HG02610 (cell line): ENCODE measurements at regions not wholly inside any gene's neighbourhood (a gene's known extent, or its start where the extent isn't known, plus 50 kb on each side); places are given as distances from the start of the nearest gene placed in this dataset.

Experiments
- ATAC-seq: cut with Tn5 transposase; IDR thresholded peaks from one replicate; pipeline ENCODE4 v1.9.1; 2021; ENCODE audit warnings: mild to moderate bottlenecking, moderate library complexity; ENCODE audit not compliant: unreplicated experiment

DNA sequence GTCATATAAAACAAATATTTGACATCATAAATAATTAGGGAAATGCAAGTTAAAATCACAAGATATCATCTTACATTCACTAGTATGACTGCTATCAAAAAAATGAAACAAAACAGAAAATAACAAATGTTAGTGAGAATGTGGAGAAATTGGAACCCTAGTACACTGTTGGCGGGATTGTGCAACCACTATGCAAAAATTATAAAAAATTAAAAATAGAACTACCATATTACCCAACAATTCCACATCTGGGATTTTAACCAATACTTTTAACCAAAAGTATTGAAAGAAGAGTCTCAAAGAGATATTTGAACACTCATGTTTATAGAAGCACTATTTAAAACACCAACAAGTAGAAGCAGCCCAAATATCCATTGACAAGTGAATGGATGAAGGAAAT is 797.2 kb upstream of the ADAMTS5 start:
- no peak for ATAC-seq

DNA sequence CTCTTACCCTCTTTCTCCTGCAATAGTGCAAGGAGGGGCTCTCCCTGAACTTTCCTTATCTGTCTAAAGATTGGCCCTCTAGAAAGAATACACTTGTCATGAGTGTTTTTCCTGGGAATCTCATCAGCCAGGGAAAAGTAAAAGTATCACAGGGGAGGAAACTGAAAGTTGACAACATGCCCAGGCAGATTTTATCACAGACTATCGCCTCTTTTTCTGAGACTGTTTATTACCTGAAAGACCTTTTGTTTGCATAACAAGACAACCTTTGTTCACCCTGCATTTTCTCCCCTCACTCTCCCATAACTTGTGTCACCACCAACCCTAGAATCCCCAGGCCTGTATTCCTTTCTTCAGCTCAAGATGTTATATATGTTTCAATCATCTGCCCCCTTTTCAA is 794.7 kb upstream of the ADAMTS5 start:
- no peak for ATAC-seq

DNA sequence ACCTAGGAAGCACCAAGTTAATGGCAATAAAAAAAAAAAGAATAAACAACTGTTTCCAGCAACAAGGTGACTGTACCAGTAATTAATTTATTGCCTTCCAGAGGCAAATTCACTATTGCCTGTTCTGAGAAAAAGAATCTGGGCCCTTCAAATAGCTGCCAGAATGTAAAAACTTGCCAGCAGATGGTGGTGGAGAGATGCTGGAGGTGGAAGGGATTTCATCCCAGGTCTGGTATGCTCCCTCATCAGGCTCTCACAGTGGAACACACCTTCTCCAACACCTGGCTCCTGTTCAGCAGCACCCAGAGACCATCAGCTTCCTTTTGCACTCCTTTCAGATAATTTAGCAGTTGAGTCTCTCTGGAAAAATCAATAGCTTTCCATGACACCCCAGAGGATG is 792.9 kb upstream of the ADAMTS5 start:
- ATAC-seq, result no peak

DNA sequence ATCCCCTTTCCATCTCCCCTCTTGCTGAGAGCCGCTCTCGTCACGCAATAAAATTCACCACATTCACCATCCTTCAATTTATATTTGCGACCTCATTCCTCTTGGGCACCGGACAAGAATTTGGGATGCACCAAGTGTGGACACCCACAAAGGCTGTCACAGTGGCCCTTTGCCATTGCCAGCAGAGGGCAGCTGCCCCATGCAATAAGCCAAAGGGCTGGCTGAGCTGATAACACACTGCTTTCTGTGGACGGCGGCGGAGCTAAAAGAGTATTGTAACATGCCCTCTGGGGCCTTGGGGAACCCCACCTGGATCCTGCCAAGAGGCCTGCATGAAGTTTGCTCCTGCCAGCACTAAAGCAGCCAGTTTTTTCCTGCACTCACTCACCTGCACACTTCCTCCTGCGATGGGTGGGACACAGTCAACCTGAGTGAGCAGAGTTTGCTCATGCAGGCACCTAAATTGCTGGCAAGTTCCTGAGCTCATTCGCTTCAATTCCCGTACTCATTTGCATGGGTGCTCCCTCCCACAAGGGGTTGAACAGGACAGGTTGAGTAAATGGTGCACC is 792.3 kb upstream of the ADAMTS5 start:
- ATAC-seq, result no peak

DNA sequence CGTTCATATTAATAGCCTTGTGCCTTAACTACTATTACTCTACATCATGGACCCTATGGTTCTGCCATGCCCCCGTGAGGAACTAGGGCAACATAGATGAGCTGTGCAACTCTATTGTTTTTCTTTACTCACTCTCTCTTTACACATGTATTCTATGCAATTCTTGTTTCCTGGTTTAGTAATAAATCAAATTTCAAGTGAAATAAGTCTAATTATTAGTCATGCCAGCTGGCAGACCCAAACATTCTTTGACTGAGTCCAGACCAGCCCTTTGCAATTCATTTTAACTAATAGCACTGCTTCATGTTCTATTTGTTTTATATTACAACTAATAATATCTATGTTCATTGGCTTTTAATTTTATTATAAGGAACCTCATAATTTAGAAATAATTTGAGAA is 789.3 kb upstream of the ADAMTS5 start:
- no peak for ATAC-seq

DNA sequence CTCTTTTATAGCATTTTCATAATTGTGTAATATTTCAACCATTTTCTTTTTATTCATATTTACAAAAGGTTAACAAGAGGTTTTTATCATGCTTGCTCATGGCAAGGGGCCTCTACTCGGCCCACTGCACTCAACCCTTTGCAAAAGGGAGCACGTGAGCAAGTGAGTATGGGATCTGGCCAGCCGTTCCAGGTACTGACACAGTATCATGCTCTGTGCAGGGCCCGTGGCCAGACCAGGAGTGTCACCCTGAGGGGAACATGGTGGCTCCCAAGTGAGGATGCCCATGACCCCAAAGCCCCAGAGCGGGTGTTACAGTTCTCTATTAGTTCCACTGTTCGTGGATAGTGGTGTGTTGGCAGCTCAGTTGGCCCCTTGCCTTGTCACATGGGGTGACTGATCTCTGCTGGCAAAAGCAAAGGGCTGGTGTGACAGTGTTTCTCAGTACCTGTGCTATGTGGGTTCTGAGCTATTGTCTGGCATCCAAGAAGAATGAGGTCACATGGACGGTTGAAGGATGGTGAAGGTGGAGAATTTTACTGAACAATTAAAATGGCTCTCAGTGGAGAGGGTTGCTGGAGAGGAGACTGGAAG is 777.2 kb upstream of the ADAMTS5 start:
- ATAC-seq, result no peak

DNA sequence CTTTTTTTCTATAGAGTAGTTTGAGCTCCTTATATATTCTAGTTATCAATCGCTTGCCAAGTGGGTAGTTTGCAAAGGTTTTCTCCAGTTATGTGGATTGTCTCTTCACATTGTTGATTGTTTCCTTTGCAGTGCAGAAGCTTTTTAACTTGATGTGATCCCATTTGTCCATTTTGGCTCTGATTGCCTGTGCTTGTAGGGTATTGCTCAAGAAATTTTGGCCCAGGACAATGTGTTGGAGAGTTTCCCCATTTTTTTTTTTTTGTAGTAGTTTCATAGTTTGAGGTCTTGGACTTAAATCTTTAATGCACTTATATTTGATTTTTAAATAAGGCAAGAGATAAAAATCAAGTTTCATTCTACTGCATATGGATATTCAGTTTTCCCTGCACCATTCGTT is 774.8 kb upstream of the ADAMTS5 start:
- no peak for ATAC-seq

DNA sequence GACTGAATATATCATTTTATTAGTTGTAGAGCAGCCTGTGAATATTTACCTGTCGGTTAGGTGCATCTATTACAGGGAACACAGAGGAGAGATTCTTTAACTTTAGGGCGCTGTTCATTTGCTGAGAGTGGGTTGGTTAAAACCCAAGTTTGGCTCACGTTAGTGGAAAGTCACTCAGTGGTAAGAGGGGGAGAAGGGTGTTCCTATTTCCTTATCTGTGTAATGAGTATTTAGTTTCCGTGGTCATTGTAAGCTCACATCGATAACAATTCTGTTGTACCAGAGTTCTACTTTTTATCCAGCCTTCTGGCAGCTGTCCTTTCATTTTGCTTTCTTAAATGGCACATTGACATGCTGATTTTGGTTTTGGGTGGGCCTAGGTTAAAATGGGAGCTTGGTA is 773.2 kb upstream of the ADAMTS5 start:
- ATAC-seq, result no peak

DNA sequence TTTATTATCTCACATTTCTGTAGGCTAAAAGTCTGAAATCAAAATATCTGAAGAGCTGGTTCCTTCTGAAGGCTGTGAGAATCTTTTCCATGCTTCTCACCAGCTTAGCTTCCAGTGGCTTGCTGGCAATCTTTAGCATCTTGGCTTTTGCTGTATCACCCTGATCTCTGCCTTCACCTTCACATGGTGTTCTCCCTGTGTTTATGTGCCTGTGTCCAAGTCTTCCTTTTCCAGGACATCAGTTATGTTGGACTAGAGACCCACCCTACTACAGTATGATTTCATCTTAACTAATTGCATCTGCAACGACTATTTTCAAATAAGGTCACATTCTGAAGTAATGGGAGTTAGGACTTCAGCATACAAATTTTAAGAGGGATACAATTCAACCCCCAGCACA is 772.3 kb upstream of the ADAMTS5 start:
- ATAC-seq, result no peak

DNA sequence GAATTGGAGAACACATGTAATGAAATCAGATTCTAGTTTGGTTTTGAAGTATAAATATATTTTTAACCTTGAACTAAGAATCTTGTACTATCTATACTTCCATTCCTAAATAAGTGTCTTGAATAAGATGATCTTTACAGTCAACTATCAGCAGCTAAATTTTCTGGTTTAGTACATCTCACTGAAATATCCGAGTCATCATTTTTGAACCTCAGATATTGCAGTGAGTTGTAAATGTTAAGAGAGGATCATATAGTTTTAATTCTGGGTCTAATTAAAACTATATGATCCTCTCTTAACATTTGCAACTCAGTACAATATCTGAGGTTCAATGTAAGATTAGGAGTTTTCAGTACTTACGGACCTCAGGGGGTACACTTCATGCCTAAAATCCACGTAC is 768.8 kb upstream of the ADAMTS5 start:
- ATAC-seq, result no peak

DNA sequence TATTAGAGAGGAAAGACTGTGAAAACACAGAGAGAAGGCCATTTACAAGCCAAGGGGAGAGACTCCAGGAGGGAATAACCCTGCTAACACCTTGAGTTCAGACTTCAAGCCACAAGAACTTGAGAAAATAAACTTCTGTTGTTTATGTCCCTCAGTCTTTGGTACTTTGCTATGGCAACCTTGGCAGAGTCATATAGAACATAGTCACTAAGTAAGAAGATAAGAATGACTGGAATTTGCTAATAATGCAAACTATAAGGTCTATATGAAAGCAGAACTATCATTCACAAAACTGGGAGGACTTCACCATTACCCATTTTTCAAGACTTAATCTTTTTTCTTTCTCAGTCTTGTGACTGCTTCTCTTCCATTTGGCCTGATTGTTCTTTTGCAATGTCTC is 767.3 kb upstream of the ADAMTS5 start:
- ATAC-seq, result no peak

DNA sequence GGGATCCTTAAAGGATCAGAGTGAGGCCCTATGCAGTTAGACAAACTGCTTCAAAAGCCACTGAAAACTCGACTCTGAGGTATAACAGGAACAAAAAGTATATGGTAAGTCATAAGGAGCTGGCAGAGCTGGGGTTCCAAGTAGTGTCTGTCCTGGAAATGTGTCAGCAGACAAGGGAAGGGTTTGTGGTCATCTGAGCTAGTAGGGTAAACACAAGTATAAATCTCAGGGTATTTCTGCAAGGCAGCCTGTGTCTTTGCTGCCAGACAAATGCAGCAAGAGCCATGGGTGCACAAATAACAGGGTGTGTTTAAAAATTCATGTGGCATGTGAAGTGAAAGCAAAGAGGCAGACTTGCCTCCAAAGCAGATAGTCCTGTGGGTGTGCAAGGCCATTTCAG is 759.0 kb upstream of the ADAMTS5 start:
- no peak for ATAC-seq

DNA sequence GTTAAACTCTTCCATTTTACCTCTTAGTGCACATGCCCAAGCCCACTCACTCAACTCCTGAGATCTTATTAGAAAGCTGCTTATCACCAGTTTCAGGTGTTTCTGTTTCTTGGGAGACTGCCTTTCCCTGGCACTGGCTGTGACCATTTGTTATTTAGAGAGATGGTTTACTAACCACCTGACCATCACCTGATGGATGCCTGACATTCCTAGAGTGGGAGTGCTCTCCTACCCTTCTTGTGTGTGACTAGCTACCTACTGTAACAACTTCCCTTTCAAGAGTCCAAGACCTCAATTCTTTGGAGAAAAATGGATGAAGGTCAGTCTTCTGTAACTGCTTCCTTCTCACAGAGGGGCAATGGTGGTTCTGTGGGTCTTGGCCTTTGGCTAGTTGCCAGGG is 755.2 kb upstream of the ADAMTS5 start:
- no peak for ATAC-seq

DNA sequence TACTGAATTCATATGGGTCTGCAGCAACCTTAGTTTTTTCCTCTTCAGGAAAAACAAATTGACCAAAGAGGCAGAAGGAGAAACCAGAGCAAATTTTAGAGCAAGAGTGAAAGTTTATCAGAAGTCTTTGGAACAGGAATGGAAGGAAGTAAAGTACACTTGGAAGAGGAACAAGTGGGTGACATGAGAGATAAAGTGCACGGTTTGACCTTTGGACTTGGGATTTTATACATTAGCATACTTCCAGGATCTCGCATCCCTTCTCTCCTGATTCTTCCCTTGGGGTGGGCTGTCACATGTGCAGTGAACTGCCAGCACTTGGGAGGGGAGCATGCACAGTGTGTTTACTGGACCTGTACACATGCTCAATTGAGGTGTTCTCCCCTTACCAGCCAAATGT is 754.8 kb upstream of the ADAMTS5 start:
- ATAC-seq, result no peak

DNA sequence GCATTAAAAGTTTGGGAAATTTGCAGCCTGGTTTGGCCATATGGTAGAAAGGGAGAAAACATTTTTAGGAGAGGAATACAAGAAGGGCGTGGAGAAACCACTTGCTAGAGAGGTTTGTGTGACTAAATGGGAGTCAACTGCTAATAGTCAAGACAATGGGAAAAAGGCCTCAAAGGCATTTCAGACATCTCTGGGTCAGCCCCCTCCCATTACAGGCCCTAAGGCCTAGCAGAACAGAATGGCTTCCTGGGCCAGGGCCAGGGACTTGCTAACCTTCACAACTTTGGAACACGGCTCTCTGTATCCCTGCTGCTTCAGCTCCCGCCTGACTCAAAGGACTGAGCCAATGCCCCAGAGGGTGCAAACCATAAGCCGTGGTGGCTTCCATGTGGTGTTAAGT is 752.3 kb upstream of the ADAMTS5 start:
- no peak for ATAC-seq

DNA sequence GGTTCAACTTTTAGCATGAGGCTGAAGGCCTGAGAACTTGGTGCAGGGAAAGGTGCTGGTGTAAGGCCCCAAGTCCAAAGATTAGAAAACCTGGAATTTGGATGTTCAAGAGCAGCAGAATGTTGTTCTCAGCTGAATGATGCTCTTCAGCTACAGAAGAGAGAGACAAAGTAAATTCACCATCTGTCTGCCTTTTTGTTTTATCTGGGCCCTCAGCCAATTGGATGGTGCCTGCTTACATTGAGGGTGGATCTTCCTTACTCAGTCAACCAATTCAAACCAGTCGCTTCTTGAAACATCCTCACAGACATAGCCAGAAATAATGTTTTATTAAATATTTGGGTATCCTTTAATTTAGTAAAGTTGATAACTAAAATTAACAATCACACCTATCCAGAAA is 748.2 kb upstream of the ADAMTS5 start:
- no peak for ATAC-seq

DNA sequence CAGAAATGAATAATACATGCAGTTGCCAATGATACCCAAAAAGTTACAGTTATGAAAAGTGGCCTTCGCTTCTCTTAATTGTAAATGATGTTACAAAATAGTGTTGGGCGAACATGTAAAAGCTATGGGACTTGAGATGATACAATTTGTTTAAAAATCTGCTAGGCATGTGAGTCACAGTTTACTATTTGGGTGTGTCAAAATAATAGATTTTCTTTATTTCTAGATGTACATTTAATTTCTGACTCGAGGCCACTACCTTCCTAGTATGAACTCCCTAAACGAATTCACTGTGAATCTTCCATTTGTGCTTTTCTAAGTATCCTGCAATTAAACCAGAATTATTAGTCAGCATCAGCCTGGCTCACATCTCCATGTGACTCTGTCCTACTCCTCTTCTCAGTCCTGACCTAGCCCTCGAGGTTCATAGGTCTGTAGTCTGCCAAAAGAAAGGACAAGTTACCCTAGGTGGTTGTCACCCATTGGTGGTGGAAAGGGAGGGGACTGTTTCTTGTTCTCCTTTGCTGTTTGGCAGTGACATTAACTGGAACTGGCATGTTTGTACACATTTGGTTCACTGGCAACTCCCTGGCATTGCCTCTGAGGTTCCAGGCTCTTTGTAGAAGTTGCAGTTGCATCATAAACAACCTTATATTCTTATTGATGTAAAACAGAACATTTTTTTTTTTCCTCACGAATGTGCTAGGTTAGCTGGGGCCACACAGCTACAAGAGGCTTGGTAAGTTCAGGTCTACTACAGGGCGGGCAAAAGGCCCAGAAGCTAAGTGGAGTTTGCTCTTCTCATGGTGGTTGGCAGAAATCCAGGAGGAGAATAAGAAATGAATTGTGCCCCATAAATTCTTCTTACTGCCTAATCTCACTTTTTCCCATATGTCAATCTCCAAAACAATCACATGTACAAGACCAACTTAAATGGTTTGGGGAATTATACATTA is 746.5 kb upstream of the ADAMTS5 start:
- ATAC-seq, result no peak

DNA sequence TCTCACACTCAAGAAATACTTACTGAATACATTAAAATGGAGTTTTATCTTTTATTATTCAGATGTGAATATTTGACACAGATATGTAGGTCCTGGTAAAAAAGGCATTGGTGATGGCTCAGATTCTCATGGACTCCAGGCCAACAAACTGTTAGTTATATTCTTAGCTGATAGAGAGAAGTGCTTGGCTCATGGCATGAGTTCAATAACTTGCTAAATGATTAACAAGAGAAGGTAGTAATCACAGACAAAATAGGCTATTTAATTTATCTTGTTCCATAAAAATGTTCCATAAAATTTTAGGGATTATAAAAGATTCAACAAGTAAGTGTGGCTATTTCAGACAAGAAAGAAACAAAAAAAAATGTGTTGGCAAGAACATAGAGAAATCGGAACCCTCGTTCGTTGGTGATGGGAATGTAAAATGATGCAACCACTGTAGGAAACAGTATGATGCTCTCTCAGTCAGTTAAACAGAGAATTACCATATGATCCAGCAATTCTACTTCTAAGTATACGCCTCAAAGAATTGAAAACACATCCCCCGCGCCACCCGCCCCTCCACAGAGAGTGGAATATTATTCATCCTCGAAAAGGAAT is 737.8 kb upstream of the ADAMTS5 start:
- no peak for ATAC-seq

DNA sequence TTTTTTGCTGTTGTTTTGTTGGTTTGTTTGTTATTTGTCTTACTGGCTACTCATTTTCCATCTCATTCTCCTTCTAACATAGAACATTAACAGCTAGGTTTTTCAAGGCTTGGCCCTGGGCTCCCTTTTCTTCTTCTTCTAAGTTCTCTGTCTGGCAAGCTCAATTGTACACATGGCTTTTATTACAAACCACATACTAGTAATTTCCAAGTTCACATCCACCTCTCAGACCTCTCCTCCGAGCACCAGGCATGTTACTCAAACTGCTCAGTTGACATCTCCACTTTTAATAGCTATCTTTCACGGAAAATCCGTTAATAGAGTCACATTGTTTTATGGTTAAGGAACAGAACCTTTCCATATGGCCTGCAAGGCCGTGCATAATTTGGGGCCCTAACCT is 736.9 kb upstream of the ADAMTS5 start:
- ATAC-seq, result no peak

DNA sequence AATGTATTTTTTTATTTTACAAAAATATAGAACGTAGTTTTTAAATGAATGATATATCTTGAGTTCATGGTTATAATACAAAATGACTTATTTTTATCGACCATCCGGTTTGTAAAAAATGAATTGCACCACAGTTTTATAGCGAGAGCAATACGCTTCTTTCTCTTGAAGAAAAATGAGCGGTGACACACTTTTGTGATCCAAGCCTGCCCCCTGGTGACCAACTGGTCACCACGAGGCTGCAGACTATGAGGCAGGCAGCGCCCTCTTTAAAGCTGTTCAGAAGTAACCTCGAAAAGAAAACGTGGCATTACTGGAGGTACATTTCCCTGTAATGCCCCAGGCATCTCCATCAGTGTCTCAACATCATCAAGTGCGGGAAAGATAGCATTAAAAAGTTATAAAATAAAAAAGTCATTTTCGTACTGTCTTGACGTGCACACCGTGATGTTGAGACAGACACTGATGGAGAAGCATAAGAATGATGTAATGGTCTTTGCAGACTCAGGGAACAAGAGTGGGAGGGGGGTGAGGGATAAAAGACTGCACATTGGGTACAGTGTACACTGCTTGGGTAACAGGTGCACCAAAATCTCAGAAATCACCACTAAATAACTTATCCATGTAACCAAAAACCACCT is 734.2 kb upstream of the ADAMTS5 start:
- ATAC-seq, result peak; percentile 79

DNA sequence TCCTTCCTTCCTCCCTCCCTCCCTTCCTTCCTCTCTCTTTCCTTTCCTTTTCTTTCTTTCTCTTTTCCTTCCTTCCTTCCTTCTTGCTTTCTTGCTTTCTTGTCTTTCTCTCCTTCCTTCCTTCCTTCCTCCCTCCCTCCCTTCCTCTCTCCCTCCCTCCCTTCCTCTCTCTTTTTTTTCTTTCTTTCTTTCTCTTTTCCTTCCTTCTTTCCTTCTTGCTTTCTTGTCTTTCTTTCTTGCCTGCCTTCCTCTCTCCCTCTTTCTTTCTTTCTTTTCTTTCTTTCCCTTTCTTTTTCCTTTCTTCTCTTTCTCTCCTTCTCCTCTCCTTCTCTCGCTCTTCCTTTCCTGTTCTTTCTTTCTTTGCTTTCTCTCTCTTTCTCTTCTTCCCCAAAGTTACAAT is 728.4 kb upstream of the ADAMTS5 start:
- no peak for ATAC-seq
